K562 (cell line): ENCODE measurements at regions not wholly inside any gene's neighbourhood (a gene's known extent, or its start where the extent isn't known, plus 50 kb on each side); places are given as distances from the start of the nearest gene placed in this dataset.

Experiments
- ATAC-seq: fragments of 200-7000 bp; cut with Tn5 transposase; 3 replicates; pipeline ENCODE4 v1.9.1; 2020; ENCODE audit warnings: moderate library complexity
- BruUV-seq: library from RNA; stranded (reverse); fragments of 400-500 nt; replicated peaks from 2 replicates; lab custom pipeline; 2021; lab: Mats Ljungman, UMichigan
- CTCF ChIA-PET: fragments of 300-600 bp; formaldehyde crosslinking; extraction: SDS; loops from one replicate; lab custom pipeline; 2021; ENCODE audit warnings: low intra/inter-chr PET ratio; lab: Yijun Ruan, JAX
- POLR2A ChIA-PET: fragments of 300-600, 350-650 bp; sonication (Branson Sonifier 250); formaldehyde crosslinking; extraction: SDS; loops from one replicate; lab custom pipeline; 2021; ENCODE audit warnings: antibody characterized with exemption, inconsistent platforms; lab: Yijun Ruan, JAX
- DNase-seq, 4 experiments: peaks; one replicate each; pipeline versions ENCODE4 v3.0.0 to v3.0.0-alpha.2; 2011 to 2018; ENCODE audit warnings: low spot score in 3 of 4, mixed read lengths in 3 of 4; ENCODE audit errors: extremely low read depth in 1 of 4
- FAIRE-seq: peaks from 2 replicates; lab custom pipeline; 2011; peaks lifted over from hg19 to GRCh38; lab: Jason Lieb, UNC
- H2AFZ ChIP-seq: 2 replicates; pipeline ENCODE4 v1.6.0; 2011; ENCODE audit warnings: low read depth, low read length, control low read depth, inconsistent platforms
- H3K27ac ChIP-seq: fragments of 200-600 bp; 3 replicates; pipeline ENCODE4 v1.8.0; 2011; ENCODE audit warnings: low read depth, mild to moderate bottlenecking, control low read depth, inconsistent platforms, low read length, moderate library complexity, mixed read lengths; ENCODE audit errors: extremely low read depth
- H3K27me3 ChIP-seq, 2 experiments: fragments of 300-600 bp in 1 of 2; 2 replicates in 1 of 2; 3 replicates in 1 of 2; pipeline versions ENCODE4 v1.6.0 to v1.8.0; 2011; ENCODE audit warnings: inconsistent platforms in 2 of 2, low read length in 2 of 2, mild to moderate bottlenecking in 1 of 2, mixed read lengths in 1 of 2, moderate library complexity in 1 of 2; ENCODE audit not compliant: control insufficient read depth in 2 of 2, insufficient read depth in 2 of 2
- H3K36me3 ChIP-seq: fragments of 300-600 bp; 3 replicates; pipeline ENCODE4 v1.8.0; 2011; ENCODE audit warnings: mild to moderate bottlenecking, low read length, inconsistent platforms; ENCODE audit not compliant: control insufficient read depth, insufficient read depth
- H3K4me1 ChIP-seq, 2 experiments: fragments of 200-600 bp in 1 of 2; replicated peaks in 1 of 2; 2 replicates in 1 of 2; 3 replicates in 1 of 2; pipeline versions ENCODE4 v1.5.1 to v1.8.0; 2011; ENCODE audit warnings: inconsistent platforms in 2 of 2, low read length in 2 of 2, mild to moderate bottlenecking in 1 of 2, mixed read lengths in 1 of 2, moderate library complexity in 1 of 2; ENCODE audit not compliant: control insufficient read depth in 2 of 2, insufficient read depth in 2 of 2
- H3K4me2 ChIP-seq: 2 replicates; pipeline ENCODE4 v1.6.1; 2011; ENCODE audit warnings: low read length, control low read depth, inconsistent platforms, mixed read lengths; ENCODE audit not compliant: insufficient read depth
- H3K4me3 ChIP-seq: fragments of 200-600 bp; sonication (generic), shearing (Covaris generic); 2 replicates; pipeline ENCODE4 v1.5.1; 2016; ENCODE audit warnings: control low read depth, inconsistent platforms
- H3K79me2 ChIP-seq: fragments of 200-600 bp; 3 replicates; pipeline ENCODE4 v1.8.0; 2011; ENCODE audit warnings: low read length, inconsistent platforms; ENCODE audit not compliant: control insufficient read depth, insufficient read depth
- H3K9ac ChIP-seq, 2 experiments: 2 replicates each; pipeline versions ENCODE4 v1.6.0 to v1.6.1; 2011; ENCODE audit warnings: low read depth in 2 of 2, low read length in 2 of 2, control low read depth in 1 of 2, inconsistent platforms in 1 of 2, mild to moderate bottlenecking in 1 of 2, mixed read lengths in 1 of 2; ENCODE audit not compliant: insufficient read depth in 1 of 2
- H3K9me1 ChIP-seq: one replicate; pipeline ENCODE4 v1.6.0; 2011; ENCODE audit warnings: inconsistent platforms, mild to moderate bottlenecking, low read length, moderate library complexity; ENCODE audit not compliant: control insufficient read depth, insufficient read depth
- H3K9me3 ChIP-seq: replicated peaks from 2 replicates; pipeline ENCODE4 v1.5.1; 2011; ENCODE audit warnings: low read depth, low read length, inconsistent platforms; ENCODE audit not compliant: control insufficient read depth, insufficient read depth
- H4K20me1 ChIP-seq: replicated peaks from 2 replicates; pipeline ENCODE4 v1.6.1; 2011; ENCODE audit warnings: low read length, inconsistent platforms, mixed read lengths; ENCODE audit not compliant: control insufficient read depth, insufficient read depth
- ARNT ChIP-seq, 2 experiments: fragments of 450-650 bp; IDR thresholded peaks; 2 replicates each; pipeline ENCODE4 v1.6.1; 2016; ENCODE audit warnings: mild to moderate bottlenecking in 1 of 2
- BHLHE40 ChIP-seq: IDR thresholded peaks from 2 replicates; pipeline ENCODE4 v1.6.1; 2011; ENCODE audit warnings: low read length, improper control_type of control experiment
- CBX5 ChIP-seq: IDR thresholded peaks from 2 replicates; pipeline ENCODE4 v1.6.1; 2014; ENCODE audit warnings: low read depth, borderline replicate concordance
- CREB1 ChIP-seq, 2 experiments: sonication (generic) in 1 of 2; formaldehyde crosslinking in 1 of 2; IDR thresholded peaks; 2 replicates each; pipeline versions ENCODE4 v1.6.1 to v1.8.0; 2012 to 2022; ENCODE audit warnings: inconsistent platforms in 1 of 2, mild to moderate bottlenecking in 1 of 2, missing genetic modification reagents in 1 of 2, moderate library complexity in 1 of 2
- FOXJ3 ChIP-seq: sonication (generic); formaldehyde crosslinking; IDR thresholded peaks from 2 replicates; pipeline ENCODE4 v1.4.0; 2020; ENCODE audit warnings: mild to moderate bottlenecking, missing genetic modification reagents
- MAFF ChIP-seq: IDR thresholded peaks from 2 replicates; pipeline ENCODE4 v1.6.1; 2012; ENCODE audit warnings: low read length, improper control_type of control experiment
- MEIS2 ChIP-seq: fragments of 450-650 bp; IDR thresholded peaks from 2 replicates; pipeline ENCODE4 v1.6.1; 2014; ENCODE audit warnings: mild to moderate bottlenecking; ENCODE audit not compliant: partially characterized antibody
- MIER1 ChIP-seq: fragments of 450-650 bp; IDR thresholded peaks from 2 replicates; pipeline ENCODE4 v1.6.1; 2016; ENCODE audit warnings: antibody characterized with exemption, mild to moderate bottlenecking, low read depth
- NR2C1 ChIP-seq, 2 experiments: fragments of 450-650 bp; IDR thresholded peaks; 2 replicates each; pipeline ENCODE4 v1.6.1; 2017; ENCODE audit warnings: mild to moderate bottlenecking in 2 of 2, antibody characterized with exemption in 1 of 2, inconsistent platforms in 1 of 2, missing compliant biosample characterization in 1 of 2, missing genetic modification characterization in 1 of 2
- PHB2 ChIP-seq: fragments of 450-650 bp; IDR thresholded peaks from 2 replicates; pipeline ENCODE4 v1.6.1; 2017; ENCODE audit warnings: low read depth
- PHTF2 ChIP-seq: fragments of 250-450 bp; sonication (Bioruptor Pico); IDR thresholded peaks from 2 replicates; pipeline ENCODE4 v1.5.0; 2021; ENCODE audit warnings: mild to moderate bottlenecking
- POLR3G ChIP-seq: IDR thresholded peaks from 2 replicates; pipeline ENCODE4 v1.6.1; 2011; ENCODE audit not compliant: insufficient read length, insufficient replicate concordance; ENCODE audit errors: extremely low read depth
- SMAD1 ChIP-seq: fragments of 150-350 bp; IDR thresholded peaks from 2 replicates; pipeline ENCODE4 v1.6.1; 2014; ENCODE audit warnings: low read length, low read depth; ENCODE audit not compliant: partially characterized antibody
- STAT5B ChIP-seq: fragments of 250-450 bp; sonication (Bioruptor Pico); IDR thresholded peaks from 2 replicates; pipeline ENCODE4 v1.8.0; 2021; ENCODE audit warnings: mild to moderate bottlenecking, inconsistent platforms
- TAF1 ChIP-seq: IDR thresholded peaks from 2 replicates; pipeline ENCODE4 v1.6.1; 2011; ENCODE audit warnings: mild to moderate bottlenecking, low read length, moderate library complexity; ENCODE audit not compliant: insufficient read depth, control insufficient read depth, severe bottlenecking; ENCODE audit errors: extremely low read depth
- ZNF146 ChIP-seq: IDR thresholded peaks from one replicate; pipeline ENCODE4 v1.6.1; 2018; ENCODE audit warnings: missing compliant biosample characterization; ENCODE audit not compliant: unreplicated experiment
- ZNF445 ChIP-seq: fragments of 250-450 bp; sonication (Bioruptor Pico); IDR thresholded peaks from 2 replicates; pipeline ENCODE4 v1.4.0; 2020; ENCODE audit warnings: low read depth, mild to moderate bottlenecking, moderate library complexity
- ZNF77 ChIP-seq: fragments of 250-450 bp; sonication (Bioruptor Pico); IDR thresholded peaks from 2 replicates; pipeline ENCODE4 v1.5.0; 2020
- WGBS: fragments of 100-300 bp; shearing (Covaris generic); methylation state at CpG from one replicate; pipeline ENCODE4 v1.1.6; 2016; ENCODE audit warnings: low coverage, mixed read lengths; ENCODE audit not compliant: insufficient coverage; ENCODE audit errors: missing lambda C conversion rate; 5-methylcytosine and 5-hydroxymethylcytosine counted together
- in situ Hi-C: fragments of 300-500 bp; cut with MboI; formaldehyde crosslinking; loops from 4 replicates; pipeline ENCODE4 v1.15.0; 2018; ENCODE audit warnings: inconsistent platforms, mixed read lengths
- intact Hi-C: fragments of 100-400 bp; cut with micrococcal nuclease; formaldehyde crosslinking; loops from 2 replicates; pipeline ENCODE4 v1.14.2; 2022
- TF ChIP-seq, protein P1 (sequence below): fragments of 450-650 bp; formaldehyde crosslinking; IDR thresholded peaks from 2 replicates; pipeline ENCODE4 v1.4.0; 2022; ENCODE audit warnings: missing genetic modification characterization

- no TSS peak for BruUV-seq
- POLR2A ChIA-PET, result no interaction called here
- peaks cover 13% of the 10 kb centered on the region; the same call in 1 of the 3 replicates for H3K36me3 ChIP-seq
- no peak for TF ChIP-seq CBX5
- no peak for TF ChIP-seq TAF1
- TF ChIP-seq ARNT (IDR thresholded peaks at IDR 0.05), result no peak
- no peak for TF ChIP-seq STAT5B (CRISPR knock-in tag)
- TF ChIP-seq PHB2, result no peak
- TF ChIP-seq FOXJ3, result no peak
- no peak for TF ChIP-seq NR2C1 (IDR thresholded peaks at IDR 0.05)
- no peak for TF ChIP-seq NR2C1 (tag; IDR thresholded peaks at IDR 0.05)
- TF ChIP-seq, all 486 proteins: peak for 0
- no peak overlapping the region for H3K27ac ChIP-seq
- H3K4me3 ChIP-seq, result no peak overlapping the region
- WGBS, result 100% methylated on average over 1 of the region's 1 CpG
- H3K79me2 ChIP-seq, result no peaks in the 10 kb centered on the region
- CTCF ChIA-PET, result no interaction called here
- no peaks in the 10 kb centered on the region for H3K27me3 ChIP-seq
- no peak overlapping the region for H3K9ac ChIP-seq
- H3K9me1 ChIP-seq, result no peaks in the 10 kb centered on the region
- ATAC-seq, result no peak
- intact Hi-C loops, result no loop called here
- no peaks in the 10 kb centered on the region for H3K9me3 ChIP-seq
- FAIRE-seq, result no peak
- H2AFZ ChIP-seq, result no peak overlapping the region
- no peaks in the 10 kb centered on the region for H4K20me1 ChIP-seq
- no peak overlapping the region for H3K4me2 ChIP-seq
- in situ Hi-C loops, result no loop called here
- H3K4me1 ChIP-seq, result no peaks in the 10 kb centered on the region
- no peak for DNase-seq
Measured at GRCh38 chrX:74218895-74219294, 85.1 kb upstream of the ZCCHC13 start.

DNA sequence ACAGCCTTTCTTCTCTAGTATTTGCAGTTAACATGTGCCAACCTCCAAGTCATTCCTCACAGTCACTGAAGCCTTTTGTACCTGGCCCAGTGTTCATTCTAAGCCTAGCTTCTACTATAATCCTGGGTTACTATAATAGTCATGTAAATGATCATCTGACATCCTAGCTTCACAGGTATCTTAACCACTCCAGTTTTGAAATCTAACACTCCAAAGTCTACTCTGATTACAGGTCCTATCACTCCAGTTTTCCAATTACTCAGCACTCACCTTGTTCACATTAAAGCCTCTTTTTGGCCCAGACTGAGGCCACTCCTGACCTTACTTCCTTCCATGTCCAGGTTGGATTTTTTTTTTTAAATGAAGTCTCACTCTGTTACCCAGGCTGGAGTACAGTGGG is 87.6 kb upstream of the ZCCHC13 start:
- in situ Hi-C loops (no loop called here), intact Hi-C loops (no loop called here)
- Histone ChIP-seq H3K4me1 (no peaks in the 10 kb centered on the region), H3K27me3 (no peaks in the 10 kb centered on the region), H3K4me3 (no peak overlapping the region), H4K20me1 (no peaks in the 10 kb centered on the region), H3K79me2 (no peaks in the 10 kb centered on the region), H3K36me3 (peaks cover 13% of the 10 kb centered on the region; the same call in 1 of the 3 replicates), H3K27ac (no peak overlapping the region), H3K9me1 (no peaks in the 10 kb centered on the region), H3K9me3 (no peaks in the 10 kb centered on the region), H2AFZ (no peak overlapping the region), H3K9ac (no peak overlapping the region), H3K4me2 (no peak overlapping the region)
- FAIRE-seq, result no peak
- ATAC-seq, result no peak
- ChIA-PET CTCF (no interaction called here), POLR2A (no interaction called here)
- BruUV-seq, result no TSS peak
- DNase-seq, result no peak
- TF ChIP-seq ZNF77 (CRISPR knock-in tag) (no peak), POLR3G (no peak), PHTF2 (CRISPR knock-in tag) (no peak), SMAD1 (no peak), ZNF445 (no peak), ZNF146 (no peak), MEIS2 (no peak), MAFF (no peak), MIER1 (no peak), CREB1 (IDR thresholded peaks at IDR 0.05) (no peak), CREB1 (CRISPR knock-in tag; IDR thresholded peaks at IDR 0.05) (no peak), BHLHE40 (no peak)
- TF ChIP-seq, protein P1, sequence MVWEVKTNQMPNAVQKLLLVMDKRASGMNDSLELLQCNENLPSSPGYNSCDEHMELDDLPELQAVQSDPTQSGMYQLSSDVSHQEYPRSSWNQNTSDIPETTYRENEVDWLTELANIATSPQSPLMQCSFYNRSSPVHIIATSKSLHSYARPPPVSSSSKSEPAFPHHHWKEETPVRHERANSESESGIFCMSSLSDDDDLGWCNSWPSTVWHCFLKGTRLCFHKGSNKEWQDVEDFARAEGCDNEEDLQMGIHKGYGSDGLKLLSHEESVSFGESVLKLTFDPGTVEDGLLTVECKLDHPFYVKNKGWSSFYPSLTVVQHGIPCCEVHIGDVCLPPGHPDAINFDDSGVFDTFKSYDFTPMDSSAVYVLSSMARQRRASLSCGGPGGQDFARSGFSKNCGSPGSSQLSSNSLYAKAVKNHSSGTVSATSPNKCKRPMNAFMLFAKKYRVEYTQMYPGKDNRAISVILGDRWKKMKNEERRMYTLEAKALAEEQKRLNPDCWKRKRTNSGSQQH (CRISPR knock-in tag), result no peak
